ENCODE measurements at regions not wholly inside any gene's neighbourhood (a gene's known extent, or its start where the extent isn't known, plus 50 kb on each side); places are given as distances from the start of the nearest gene placed in this dataset.
"Not testable (repeated sequence)": the region's sequence is repeated elsewhere in the genome, so short reads cannot be mapped to it uniquely, and the experiment has no call there.

- DNase-seq: not testable (repeated sequence)
These were observed 822.1 kb downstream of the KCNMA1 start for GRCh38 chr10:76815505-76815904.

- DNase-seq: no peak
These were observed 826.2 kb downstream of the KCNMA1 start for GRCh38 chr10:76811430-76811829.

- no peak for DNase-seq
These were observed 849.2 kb downstream of the KCNMA1 start for GRCh38 chr10:76788452-76788811.

- DNase-seq: no peak
These were observed 849.7 kb downstream of the KCNMA1 start for GRCh38 chr10:76787746-76788451.

GRCh38 chr10:76786504-76787072 lies 851.0 kb downstream of the KCNMA1 start:
- no peak for DNase-seq

GRCh38 chr10:76784076-76784475 lies 853.5 kb downstream of the KCNMA1 start:
- DNase-seq: no peak

- no peak for DNase-seq
These were observed 857.8 kb downstream of the KCNMA1 start for GRCh38 chr10:76779796-76780301.

GRCh38 chr10:76778914-76779795 lies 858.5 kb downstream of the KCNMA1 start:
- no peak for DNase-seq

- no peak for DNase-seq
These were observed 862.5 kb downstream of the KCNMA1 start for GRCh38 chr10:76774987-76775603.

GRCh38 chr10:76769582-76769981 lies 868.0 kb downstream of the KCNMA1 start:
- DNase-seq: no peak

- no peak for DNase-seq
These were observed 868.4 kb downstream of the KCNMA1 start for GRCh38 chr10:76769161-76769560.

- DNase-seq: no peak
These were observed 870.9 kb downstream of the KCNMA1 start for GRCh38 chr10:76766682-76767081.

GRCh38 chr10:76764921-76765320 lies 872.7 kb downstream of the KCNMA1 start:
- DNase-seq: not testable (repeated sequence)

GRCh38 chr10:76764177-76764576 lies 873.4 kb downstream of the KCNMA1 start:
- DNase-seq: no peak

GRCh38 chr10:76763376-76763775 lies 874.2 kb downstream of the KCNMA1 start:
- DNase-seq: no peak

- DNase-seq: no peak
These were observed 877.9 kb downstream of the KCNMA1 start for GRCh38 chr10:76759681-76760080.

GRCh38 chr10:76743169-76743568 lies 894.4 kb downstream of the KCNMA1 start:
- DNase-seq: no peak

- no peak for DNase-seq
These were observed 897.1 kb downstream of the KCNMA1 start for GRCh38 chr10:76740514-76740913.

- no peak for DNase-seq
These were observed 898.6 kb downstream of the KCNMA1 start for GRCh38 chr10:76738991-76739390.

- no peak for DNase-seq
These were observed 900.6 kb downstream of the KCNMA1 start for GRCh38 chr10:76736815-76737618.

- DNase-seq: no peak
These were observed 901.2 kb downstream of the KCNMA1 start for GRCh38 chr10:76736392-76736791.

- no peak for DNase-seq
These were observed 901.7 kb downstream of the KCNMA1 start for GRCh38 chr10:76735866-76736265.

All from NCI-H446 treated with DMSO at 0.1 percent for 48 hours (cell line).